Keratinocyte (primary cell): ENCODE measurements at regions not wholly inside any gene's neighbourhood (a gene's known extent, or its start where the extent isn't known, plus 50 kb on each side); places are given as distances from the start of the nearest gene placed in this dataset.

ENCODE experiments used
- DNase-seq: peaks from one replicate; pipeline ENCODE4 v3.0.0-alpha.2; 2011; ENCODE audit warnings: low read depth, missing footprints, low spot score
- FAIRE-seq: peaks from 2 replicates; lab custom pipeline; 2011; peaks lifted over from hg19 to GRCh38; lab: Jason Lieb, UNC
- H2AFZ ChIP-seq: 2 replicates; pipeline ENCODE4 v1.6.0; 2012; ENCODE audit warnings: low read length, control low read depth, inconsistent platforms; ENCODE audit not compliant: control insufficient read depth
- H3K27ac ChIP-seq: 2 replicates; pipeline ENCODE4 v1.5.1; 2011; ENCODE audit warnings: low read length; ENCODE audit not compliant: control insufficient read depth, insufficient read depth
- H3K27me3 ChIP-seq: 3 replicates; pipeline ENCODE4 v1.6.0; 2011; ENCODE audit warnings: low read length; ENCODE audit not compliant: control insufficient read depth, insufficient read depth; ENCODE audit errors: extremely low read depth
- H3K36me3 ChIP-seq, 2 experiments: 2 replicates in 1 of 2; 3 replicates in 1 of 2; pipeline ENCODE4 v1.5.1; 2011; ENCODE audit warnings: low read length in 2 of 2, mild to moderate bottlenecking in 1 of 2; ENCODE audit not compliant: control insufficient read depth in 2 of 2, insufficient read depth in 2 of 2; ENCODE audit errors: extremely low read depth in 1 of 2
- H3K4me1 ChIP-seq: 3 replicates; pipeline ENCODE4 v1.5.1; 2011; ENCODE audit warnings: low read length; ENCODE audit not compliant: control insufficient read depth, insufficient read depth; ENCODE audit errors: extremely low read depth
- H3K4me2 ChIP-seq: 3 replicates; pipeline ENCODE4 v1.6.0; 2011; ENCODE audit warnings: low read depth, low read length; ENCODE audit not compliant: control insufficient read depth, insufficient read depth; ENCODE audit errors: extremely low read depth
- H3K4me3 ChIP-seq, 3 experiments: fragments of 200-600 bp in 1 of 3; sonication (generic) in 1 of 3; 2 replicates in 2 of 3; 3 replicates in 1 of 3; pipeline ENCODE4 v1.5.1; 2011 to 2016; ENCODE audit warnings: low read length in 3 of 3, mild to moderate bottlenecking in 3 of 3, control low read depth in 2 of 3, inconsistent platforms in 1 of 3, low read depth in 1 of 3, mixed read lengths in 1 of 3, mixed run types in 1 of 3, moderate library complexity in 1 of 3; ENCODE audit not compliant: control insufficient read depth in 2 of 3, insufficient read depth in 2 of 3; ENCODE audit errors: extremely low read depth in 1 of 3
- H3K79me2 ChIP-seq: 2 replicates; pipeline ENCODE4 v1.6.0; 2012; ENCODE audit warnings: low read length; ENCODE audit not compliant: control insufficient read depth, insufficient read depth
- H3K9ac ChIP-seq: 3 replicates; pipeline ENCODE4 v1.6.0; 2011; ENCODE audit warnings: low read length; ENCODE audit not compliant: control insufficient read depth, insufficient read depth; ENCODE audit errors: extremely low read depth
- H3K9me1 ChIP-seq: 3 replicates; pipeline ENCODE4 v1.6.0; 2011; ENCODE audit warnings: low read length; ENCODE audit not compliant: control insufficient read depth, insufficient read depth; ENCODE audit errors: extremely low read depth
- H3K9me3 ChIP-seq: 2 replicates; pipeline ENCODE4 v1.5.1; 2012; ENCODE audit warnings: low read depth, low read length; ENCODE audit not compliant: control insufficient read depth
- H4K20me1 ChIP-seq: 3 replicates; pipeline ENCODE4 v1.6.0; 2011; ENCODE audit warnings: low read length; ENCODE audit not compliant: control insufficient read depth, insufficient read depth; ENCODE audit errors: extremely low read depth
- CTCF ChIP-seq, 3 experiments: IDR thresholded peaks in 1 of 3; conservative IDR thresholded peaks in 1 of 3; optimal IDR thresholded peaks in 1 of 3; 2 replicates in 2 of 3; 3 replicates in 1 of 3; pipeline versions ENCODE3 to v1.5.1; 2011; ENCODE audit warnings: low read length in 3 of 3, mild to moderate bottlenecking in 3 of 3, moderate library complexity in 2 of 3, control low read depth in 1 of 3, inconsistent platforms in 1 of 3; ENCODE audit not compliant: insufficient read depth in 2 of 3; ENCODE audit errors: extremely low read depth in 1 of 3
- EZH2 ChIP-seq: IDR thresholded peaks from one replicate; pipeline ENCODE4 v1.6.1; 2012; ENCODE audit warnings: inconsistent platforms, mild to moderate bottlenecking, low read length, moderate library complexity
- dilution Hi-C: fragments of 300-500 bp; cut with MboI; formaldehyde crosslinking; loops from one replicate; pipeline ENCODE4 v1.7.0; 2020; ENCODE audit warnings: low sequenced_read_pairs; ENCODE audit not compliant: extremely low pct_ligation_motif_present

GRCh38 chr9:14488421-14489190 lies 174.7 kb upstream of the NFIB start:
- Histone ChIP-seq H3K79me2 (no peaks in the 10 kb centered on the region), H4K20me1 (no peaks in the 10 kb centered on the region), H3K9me1 (peaks cover 3% of the 10 kb centered on the region), H3K4me2 (no peak overlapping the region), H3K27me3 (no peaks in the 10 kb centered on the region), H3K9ac (no peak overlapping the region), H2AFZ (no peak overlapping the region), H3K4me3 (no peak overlapping the region), H3K4me1 (no peaks in the 10 kb centered on the region), H3K36me3 (no peaks in the 10 kb centered on the region), H3K27ac (no peak overlapping the region), H3K9me3 (no peaks in the 10 kb centered on the region)
- dilution Hi-C loops, result no loop called here
- DNase-seq, result no peak
- TF ChIP-seq CTCF (optimal IDR thresholded peaks at IDR 0.05 in 1 of 3, IDR thresholded peaks at IDR 0.05 in 1 of 3, conservative IDR thresholded peaks at IDR 0.05 in 1 of 3; ENCODE audit: extremely low read depth in 1 of 3, insufficient read depth in 2 of 3, low read length in 3 of 3), result no peak
- TF ChIP-seq EZH2, result no peak
- FAIRE-seq, result no peak

- no peaks in the 10 kb centered on the region for H3K36me3 ChIP-seq
- TF ChIP-seq EZH2 (no peak), CTCF (optimal IDR thresholded peaks at IDR 0.05 in 1 of 3, IDR thresholded peaks at IDR 0.05 in 1 of 3, conservative IDR thresholded peaks at IDR 0.05 in 1 of 3; ENCODE audit: extremely low read depth in 1 of 3, insufficient read depth in 2 of 3, low read length in 3 of 3) (no peak)
- no peak overlapping the region for H3K27ac ChIP-seq
- no peak overlapping the region for H3K4me3 ChIP-seq
- no peaks in the 10 kb centered on the region for H3K4me1 ChIP-seq
- dilution Hi-C loops, result no loop called here
- no peaks in the 10 kb centered on the region for H3K9me3 ChIP-seq
- no peak for FAIRE-seq
- no peaks in the 10 kb centered on the region for H4K20me1 ChIP-seq
- H3K79me2 ChIP-seq, result no peaks in the 10 kb centered on the region
- H3K9me1 ChIP-seq, result peaks cover 3% of the 10 kb centered on the region
- H3K9ac ChIP-seq, result no peak overlapping the region
- no peak overlapping the region for H3K4me2 ChIP-seq
- H2AFZ ChIP-seq, result no peak overlapping the region
- H3K27me3 ChIP-seq, result no peaks in the 10 kb centered on the region
- DNase-seq, result no peak
Measured at GRCh38 chr9:14487547-14488185, 173.7 kb upstream of the NFIB start.
